ENCODE measurements at regions not wholly inside any gene's neighbourhood (a gene's known extent, or its start where the extent isn't known, plus 50 kb on each side); places are given as distances from the start of the nearest gene placed in this dataset.

DNA sequence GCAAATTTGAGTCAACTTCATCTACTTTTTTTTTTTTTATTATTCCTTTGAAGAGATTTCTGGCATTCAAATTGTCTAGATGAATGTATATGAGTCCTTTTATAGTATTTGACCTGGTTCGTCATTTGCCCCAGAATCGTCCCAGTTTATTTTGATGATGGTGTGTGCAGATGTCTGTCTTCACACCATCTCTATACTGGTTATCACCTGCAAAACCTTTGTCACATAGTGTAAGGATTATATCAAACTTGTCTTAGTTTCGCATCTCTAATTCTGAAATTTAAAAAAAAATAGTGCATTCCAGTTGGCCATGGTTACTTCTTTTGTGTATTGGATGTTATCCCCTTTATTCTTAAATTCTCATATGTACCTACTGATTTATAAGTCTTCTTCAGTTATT, 70.5 kb upstream of the CD99 start:
- H2AFZ ChIP-seq (ENCODE audit: low read depth, low read length) = no peak overlapping the region
- peaks cover 16% of the 10 kb centered on the region for H3K36me3 ChIP-seq (ENCODE audit: insufficient read depth, low read length)
- H3K4me1 ChIP-seq (ENCODE audit: insufficient read depth, low read length) = no peaks in the 10 kb centered on the region
- H3K27me3 ChIP-seq (ENCODE audit: insufficient read depth, low read length) = no peaks in the 10 kb centered on the region
- H3K9me3 ChIP-seq (ENCODE audit: low read length) = no peaks in the 10 kb centered on the region
- no peak overlapping the region for H3K4me3 ChIP-seq (ENCODE audit: low read length)

DNA sequence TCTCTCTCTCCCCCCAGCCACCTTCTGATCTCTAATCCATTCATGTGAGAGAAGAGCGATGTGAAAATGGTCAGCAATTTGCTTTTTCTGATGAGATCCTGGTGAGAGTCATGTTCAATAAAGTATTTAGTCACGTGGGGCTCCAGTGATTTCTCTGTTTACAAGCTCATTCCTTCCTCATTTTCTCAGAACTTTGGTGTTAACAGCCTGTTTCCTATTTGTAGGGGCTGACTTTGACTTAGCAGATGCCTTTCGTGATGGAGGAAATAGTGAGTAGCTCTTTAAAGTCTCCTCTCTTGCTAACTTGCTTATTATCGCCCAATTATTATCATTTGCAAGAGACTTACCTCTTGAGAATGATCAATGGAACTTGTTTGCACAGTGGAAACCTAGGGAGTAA, 72.6 kb upstream of the CD99 start:
- no peaks in the 10 kb centered on the region for H3K9me3 ChIP-seq (ENCODE audit: low read length)
- no peaks in the 10 kb centered on the region for H3K4me1 ChIP-seq (ENCODE audit: insufficient read depth, low read length)
- no peaks in the 10 kb centered on the region for H3K27me3 ChIP-seq (ENCODE audit: insufficient read depth, low read length)
- no peak overlapping the region for H2AFZ ChIP-seq (ENCODE audit: low read depth, low read length)
- H3K36me3 ChIP-seq (ENCODE audit: insufficient read depth, low read length) = peaks cover 16% of the 10 kb centered on the region
- H3K4me3 ChIP-seq (ENCODE audit: low read length) = no peak overlapping the region

DNA sequence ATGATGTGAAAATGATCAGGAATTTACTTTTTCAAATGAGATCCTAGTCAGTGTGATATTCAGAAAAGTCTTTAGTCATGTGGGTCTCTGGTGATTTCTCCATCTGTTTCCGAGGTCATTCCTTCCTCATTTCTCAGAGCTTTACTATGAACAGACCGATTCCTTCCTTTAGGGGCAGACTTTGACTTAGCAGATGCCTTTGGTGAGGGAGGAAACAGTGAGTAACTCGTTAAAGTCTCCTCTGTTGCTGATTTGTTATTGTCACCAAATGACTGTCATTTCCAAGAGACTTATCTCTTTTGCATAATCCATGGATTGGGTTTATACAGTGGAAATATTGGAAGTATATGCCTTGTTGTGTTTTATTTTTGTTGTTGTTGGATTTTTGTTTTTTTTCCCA, 76.2 kb upstream of the CD99 start:
- H3K4me1 ChIP-seq (ENCODE audit: insufficient read depth, low read length) = peaks cover 9% of the 10 kb centered on the region
- H2AFZ ChIP-seq (ENCODE audit: low read depth, low read length) = no peak overlapping the region
- H3K36me3 ChIP-seq (ENCODE audit: insufficient read depth, low read length) = peaks cover 16% of the 10 kb centered on the region
- H3K9me3 ChIP-seq (ENCODE audit: low read length) = no peaks in the 10 kb centered on the region
- H3K27me3 ChIP-seq (ENCODE audit: insufficient read depth, low read length) = no peaks in the 10 kb centered on the region
- no peak overlapping the region for H3K4me3 ChIP-seq (ENCODE audit: low read length)

DNA sequence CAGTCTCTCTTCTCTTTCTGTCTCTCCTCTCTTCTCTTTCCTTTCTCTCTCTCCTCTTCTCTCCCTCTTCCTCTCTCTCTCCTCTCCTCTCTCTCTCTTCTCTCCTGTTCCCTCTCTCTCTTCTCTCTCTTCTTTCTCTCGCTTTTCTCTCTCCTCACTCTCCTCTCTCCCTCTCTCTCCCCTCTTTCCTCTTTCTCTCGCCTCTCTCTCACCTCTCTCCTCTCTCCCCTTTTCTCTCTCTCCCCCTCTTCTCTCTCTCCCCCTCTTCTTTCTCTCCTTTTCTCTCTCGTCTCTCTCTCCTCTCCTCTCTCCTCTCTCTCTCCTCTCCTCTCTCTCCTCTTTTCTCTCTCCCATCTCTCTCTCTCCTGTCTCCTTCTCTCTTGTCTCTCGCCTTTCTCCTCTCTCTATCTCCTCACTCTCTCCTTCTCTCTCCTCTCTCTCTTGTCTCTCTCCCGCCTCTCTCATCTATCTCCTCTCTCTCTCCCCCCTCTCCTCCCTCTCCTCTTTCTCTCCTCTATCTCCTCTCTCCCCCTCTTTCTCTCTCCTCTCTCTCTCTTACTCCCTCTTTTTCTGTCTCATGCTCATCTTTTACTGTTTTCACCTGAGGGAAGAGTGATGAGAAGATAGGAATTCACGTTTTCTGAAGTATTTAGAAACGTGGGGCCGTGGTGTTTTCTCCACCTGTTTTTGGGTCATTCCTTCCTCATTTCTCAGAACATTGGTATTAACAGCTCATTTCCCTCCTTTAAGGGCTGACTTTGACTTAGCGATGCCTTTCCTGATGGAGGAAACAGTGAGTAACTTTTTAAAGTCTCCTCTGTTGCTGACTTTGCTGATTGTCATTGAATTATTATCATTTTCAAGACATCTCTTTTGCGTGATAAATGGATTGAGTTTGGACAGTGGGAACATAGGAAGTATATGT, 80.6 kb upstream of the CD99 start:
- peaks cover 4% of the 10 kb centered on the region for H3K36me3 ChIP-seq (ENCODE audit: insufficient read depth, low read length)
- H3K4me3 ChIP-seq (ENCODE audit: low read length) = peak overlapping the region; percentile 48
- no peaks in the 10 kb centered on the region for H3K9me3 ChIP-seq (ENCODE audit: low read length)
- H2AFZ ChIP-seq (ENCODE audit: low read depth, low read length) = no peak overlapping the region
- H3K27me3 ChIP-seq (ENCODE audit: insufficient read depth, low read length) = no peaks in the 10 kb centered on the region
- H3K4me1 ChIP-seq (ENCODE audit: insufficient read depth, low read length) = peaks cover 16% of the 10 kb centered on the region

DNA sequence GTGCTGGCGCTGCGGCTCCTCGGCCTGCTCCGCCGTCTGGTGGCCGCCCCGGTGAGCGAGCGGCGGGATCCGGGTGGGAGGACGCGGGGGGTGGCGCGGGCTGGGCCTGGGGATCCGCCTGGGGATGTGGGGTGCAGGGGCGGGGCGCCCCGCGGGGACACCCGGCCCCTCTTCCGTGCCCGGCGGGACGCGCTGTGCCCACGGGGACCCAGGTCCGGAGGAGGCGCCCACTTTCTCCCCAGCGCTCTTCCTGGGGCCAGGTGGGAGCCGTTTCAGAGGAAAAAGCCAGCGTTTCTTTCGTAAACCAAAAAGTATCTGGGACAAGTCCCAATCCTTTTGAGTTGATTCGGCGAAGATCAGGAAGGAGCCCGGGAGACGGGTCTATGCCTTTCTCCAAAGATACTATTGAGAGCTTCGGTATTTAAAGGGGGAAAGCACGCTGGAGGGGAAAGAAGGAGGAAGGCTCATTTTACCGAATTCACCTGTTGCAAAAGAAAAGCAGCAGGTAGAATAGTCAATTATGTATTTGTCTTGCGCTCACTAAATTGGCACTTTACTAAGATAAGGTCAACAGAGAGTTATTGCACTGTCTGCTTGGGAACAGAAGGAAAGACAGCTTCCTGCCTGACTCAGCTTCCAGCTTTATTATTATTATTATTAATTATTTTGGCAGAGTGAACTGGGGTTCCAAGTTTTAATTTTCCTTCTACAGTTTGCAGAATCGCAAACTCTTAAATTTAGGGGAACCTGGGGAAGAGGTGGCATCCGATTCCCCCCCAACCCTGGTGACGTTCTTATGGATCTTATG, 81.5 kb upstream of the CD99 start:
- no peaks in the 10 kb centered on the region for H3K27me3 ChIP-seq (ENCODE audit: insufficient read depth, low read length)
- peak overlapping the region; percentile 88 for H2AFZ ChIP-seq (ENCODE audit: low read depth, low read length)
- peaks cover 16% of the 10 kb centered on the region for H3K4me1 ChIP-seq (ENCODE audit: insufficient read depth, low read length)
- H3K9me3 ChIP-seq (ENCODE audit: low read length) = no peaks in the 10 kb centered on the region
- peak overlapping the region; percentile 48 for H3K4me3 ChIP-seq (ENCODE audit: low read length)
- peaks cover 4% of the 10 kb centered on the region for H3K36me3 ChIP-seq (ENCODE audit: insufficient read depth, low read length)

DNA sequence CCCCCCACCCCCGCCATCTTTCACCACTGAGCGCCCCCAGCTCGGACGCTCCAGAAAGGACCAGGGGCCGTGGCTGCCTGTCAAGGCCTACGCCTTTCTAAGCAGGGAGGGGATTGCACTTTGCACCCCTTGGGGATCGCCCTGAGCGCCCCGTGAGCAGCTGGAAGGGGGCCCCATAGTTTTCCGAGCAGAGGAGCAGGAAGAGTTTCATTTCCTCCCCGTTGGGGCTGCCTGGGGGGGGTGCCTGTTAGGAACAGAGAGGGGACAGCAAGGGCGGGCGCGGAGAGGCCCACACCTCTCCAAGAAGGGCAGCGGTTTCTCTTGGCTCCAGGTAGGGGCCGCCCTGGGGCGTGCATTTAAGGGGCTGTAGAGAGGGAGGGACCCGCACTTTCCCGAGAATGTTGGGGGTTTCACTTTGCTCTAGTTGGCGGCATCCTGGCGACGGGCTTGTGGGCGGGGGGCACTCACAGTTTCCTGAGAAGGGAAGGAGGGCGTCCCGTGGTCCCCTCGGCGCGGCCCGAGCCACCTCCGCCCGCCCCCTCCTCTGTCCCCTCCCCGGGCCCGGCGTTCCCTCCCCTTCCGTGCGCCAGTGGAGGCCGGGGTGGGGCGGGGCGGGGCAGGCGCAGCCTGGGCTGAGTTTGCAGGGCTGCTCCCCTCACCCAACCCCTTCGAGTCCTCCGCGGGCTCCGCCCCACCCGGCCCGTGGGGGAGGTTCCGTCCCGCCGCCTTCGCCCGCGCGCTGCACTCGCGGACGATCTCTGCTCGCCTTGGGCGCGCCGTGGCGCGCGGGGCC, 82.3 kb upstream of the CD99 start:
- H3K36me3 ChIP-seq (ENCODE audit: insufficient read depth, low read length) = peaks cover 4% of the 10 kb centered on the region
- peak overlapping the region; percentile 88 for H2AFZ ChIP-seq (ENCODE audit: low read depth, low read length)
- H3K27me3 ChIP-seq (ENCODE audit: insufficient read depth, low read length) = no peaks in the 10 kb centered on the region
- peak overlapping the region; percentile 48 for H3K4me3 ChIP-seq (ENCODE audit: low read length)
- H3K9me3 ChIP-seq (ENCODE audit: low read length) = no peaks in the 10 kb centered on the region
- peaks cover 16% of the 10 kb centered on the region for H3K4me1 ChIP-seq (ENCODE audit: insufficient read depth, low read length)

DNA sequence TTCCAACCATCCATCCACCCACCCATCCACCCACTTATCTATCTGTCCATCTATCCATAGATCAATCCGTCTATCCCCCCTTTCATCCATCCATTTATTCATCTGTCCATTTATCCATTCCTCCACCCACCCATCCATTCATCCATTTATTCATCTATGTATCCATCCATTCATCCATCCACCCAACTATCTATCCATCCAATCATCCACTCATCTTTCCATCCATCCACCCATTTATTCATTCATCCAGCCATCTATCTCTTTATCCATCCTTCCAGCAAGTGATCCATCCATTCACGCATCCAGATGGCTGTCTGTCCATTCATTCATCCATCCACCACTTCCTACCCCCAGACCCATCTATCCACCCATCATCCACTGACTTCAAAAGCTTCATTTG, 84.0 kb upstream of the CD99 start:
- no peaks in the 10 kb centered on the region for H3K36me3 ChIP-seq (ENCODE audit: insufficient read depth, low read length)
- peaks cover 3% of the 10 kb centered on the region for H3K9me3 ChIP-seq (ENCODE audit: low read length)
- H3K4me1 ChIP-seq (ENCODE audit: insufficient read depth, low read length) = peaks cover 16% of the 10 kb centered on the region
- H3K4me3 ChIP-seq (ENCODE audit: low read length) = no peak overlapping the region
- no peak overlapping the region for H2AFZ ChIP-seq (ENCODE audit: low read depth, low read length)
- H3K27me3 ChIP-seq (ENCODE audit: insufficient read depth, low read length) = no peaks in the 10 kb centered on the region

DNA sequence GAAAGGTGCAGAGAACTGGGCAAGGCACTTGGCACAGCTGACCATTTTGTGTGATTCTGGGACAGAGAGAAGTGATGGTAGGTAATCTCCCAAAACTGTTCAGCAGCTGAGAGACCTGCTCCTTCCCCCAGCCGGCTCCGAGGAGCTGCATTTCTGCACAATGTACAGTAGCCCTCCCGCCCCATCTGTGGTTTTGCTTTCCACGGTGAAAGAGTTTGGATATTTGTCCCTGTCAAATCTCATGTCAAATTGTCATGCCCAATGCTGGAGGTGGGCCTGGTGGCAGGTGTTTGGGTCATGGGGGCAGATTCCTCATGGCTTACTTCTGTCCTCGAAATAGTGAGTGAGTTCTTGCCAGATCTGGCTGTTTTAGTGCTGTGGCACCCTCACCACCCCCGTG, 90.5 kb upstream of the CD99 start:
- Histone ChIP-seq H3K36me3 (ENCODE audit: insufficient read depth, low read length) (no peaks in the 10 kb centered on the region), H2AFZ (ENCODE audit: low read depth, low read length) (no peak overlapping the region), H3K4me1 (ENCODE audit: insufficient read depth, low read length) (no peaks in the 10 kb centered on the region), H3K9me3 (ENCODE audit: low read length) (peaks cover 3% of the 10 kb centered on the region), H3K27me3 (ENCODE audit: insufficient read depth, low read length) (no peaks in the 10 kb centered on the region), H3K4me3 (ENCODE audit: low read length) (no peak overlapping the region)

DNA sequence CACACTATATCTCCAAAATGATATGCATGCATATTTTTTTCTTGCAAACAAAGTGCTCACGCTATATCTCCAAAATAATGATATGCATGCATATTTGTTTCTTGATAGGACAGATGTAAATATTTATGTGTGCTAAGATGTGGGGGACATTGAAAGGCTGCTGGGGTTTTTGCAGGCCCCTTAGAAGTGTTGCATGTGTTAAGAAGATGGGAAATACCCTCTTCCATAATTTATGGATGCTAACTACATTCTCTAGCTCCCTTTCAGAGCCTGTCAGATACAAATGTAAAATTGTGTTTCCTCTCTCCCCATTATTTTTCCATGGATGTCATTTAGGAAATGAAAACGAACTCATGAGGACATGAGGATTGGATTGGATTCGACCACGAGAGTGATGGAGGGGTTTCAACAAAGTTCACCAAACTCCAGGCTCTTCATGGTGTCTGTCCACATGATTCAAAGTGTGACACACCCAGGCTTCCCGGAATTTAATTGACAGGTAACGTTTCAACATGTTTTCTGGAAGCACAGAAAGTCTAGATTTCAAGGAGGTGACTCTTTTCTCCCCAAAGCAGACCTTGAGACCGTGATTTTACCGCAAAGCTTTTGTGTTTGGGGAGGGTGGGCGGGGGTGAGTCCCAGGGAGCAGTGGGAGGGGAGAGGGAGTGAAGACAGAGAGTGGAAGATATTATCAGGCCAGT, 94.4 kb upstream of the CD99 start:
- H3K36me3 ChIP-seq (ENCODE audit: insufficient read depth, low read length) = no peaks in the 10 kb centered on the region
- H3K4me3 ChIP-seq (ENCODE audit: low read length) = no peak overlapping the region
- no peaks in the 10 kb centered on the region for H3K9me3 ChIP-seq (ENCODE audit: low read length)
- H3K4me1 ChIP-seq (ENCODE audit: insufficient read depth, low read length) = no peaks in the 10 kb centered on the region
- no peak overlapping the region for H2AFZ ChIP-seq (ENCODE audit: low read depth, low read length)
- H3K27me3 ChIP-seq (ENCODE audit: insufficient read depth, low read length) = no peaks in the 10 kb centered on the region

DNA sequence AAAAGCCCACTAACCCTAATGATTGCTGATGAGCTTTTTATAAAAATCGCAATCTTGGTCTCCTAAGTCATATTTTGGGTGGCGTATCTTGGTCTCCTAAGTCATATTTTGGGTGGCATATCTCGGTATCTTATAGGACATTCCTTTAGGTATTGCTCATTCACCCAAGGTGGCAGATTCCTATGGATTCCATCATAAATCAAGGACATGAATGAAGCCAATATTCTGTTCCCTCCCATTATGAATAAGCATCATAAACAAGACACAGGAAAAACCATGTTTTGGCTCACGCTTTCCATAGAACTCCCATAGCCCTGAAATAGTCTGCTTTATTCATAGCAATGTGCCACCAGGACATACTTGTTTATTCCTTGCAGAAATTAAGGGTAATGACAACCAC, 95.0 kb upstream of the CD99 start:
- H3K4me1 ChIP-seq (ENCODE audit: insufficient read depth, low read length) = no peaks in the 10 kb centered on the region
- no peak overlapping the region for H2AFZ ChIP-seq (ENCODE audit: low read depth, low read length)
- H3K4me3 ChIP-seq (ENCODE audit: low read length) = no peak overlapping the region
- no peaks in the 10 kb centered on the region for H3K9me3 ChIP-seq (ENCODE audit: low read length)
- no peaks in the 10 kb centered on the region for H3K36me3 ChIP-seq (ENCODE audit: insufficient read depth, low read length)
- no peaks in the 10 kb centered on the region for H3K27me3 ChIP-seq (ENCODE audit: insufficient read depth, low read length)

DNA sequence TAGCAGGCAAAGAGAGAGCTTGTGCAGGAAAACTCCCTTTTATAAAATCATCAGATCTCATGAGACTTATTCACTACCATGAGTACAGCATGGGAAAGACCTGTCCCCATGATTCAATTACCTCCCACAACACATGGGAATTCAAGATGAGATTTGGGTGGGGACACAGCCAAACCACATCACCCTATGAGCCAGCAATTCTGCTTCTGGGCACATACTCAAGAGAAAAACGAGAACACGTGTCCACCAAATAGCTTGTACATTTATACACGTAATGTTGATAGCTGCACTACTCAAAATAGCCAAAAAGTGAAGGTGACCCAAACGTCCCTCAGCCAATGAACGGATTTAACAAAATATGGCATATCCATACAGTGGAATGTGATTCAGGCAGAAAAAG, 94.5 kb upstream of the DHRSX start:
- no peak overlapping the region for H3K4me3 ChIP-seq (ENCODE audit: low read length)
- no peaks in the 10 kb centered on the region for H3K36me3 ChIP-seq (ENCODE audit: insufficient read depth, low read length)
- H3K9me3 ChIP-seq (ENCODE audit: low read length) = no peaks in the 10 kb centered on the region
- no peak overlapping the region for H2AFZ ChIP-seq (ENCODE audit: low read depth, low read length)
- no peaks in the 10 kb centered on the region for H3K4me1 ChIP-seq (ENCODE audit: insufficient read depth, low read length)
- H3K27me3 ChIP-seq (ENCODE audit: insufficient read depth, low read length) = no peaks in the 10 kb centered on the region

DNA sequence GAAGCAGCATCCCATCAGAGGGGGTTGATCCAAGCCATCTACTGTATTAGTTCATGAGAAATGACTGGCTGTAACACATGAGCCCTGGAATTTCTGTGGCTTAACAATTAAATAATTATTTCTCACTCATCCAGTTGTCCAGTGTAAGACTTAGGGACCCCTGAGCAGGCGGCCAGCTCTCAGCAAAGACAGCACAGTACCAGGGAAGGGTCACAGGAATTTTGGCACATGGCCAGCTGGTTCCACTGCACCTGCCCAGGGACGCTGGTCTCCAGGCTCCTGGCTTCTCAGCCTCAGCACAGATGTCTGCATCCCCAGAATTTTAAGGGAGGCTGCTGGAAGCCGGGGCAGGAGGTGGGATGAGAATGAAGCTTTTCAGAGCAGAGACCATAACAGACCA, 93.7 kb upstream of the DHRSX start:
- Histone ChIP-seq H3K4me3 (ENCODE audit: low read length) (no peak overlapping the region), H3K27me3 (ENCODE audit: insufficient read depth, low read length) (no peaks in the 10 kb centered on the region), H2AFZ (ENCODE audit: low read depth, low read length) (no peak overlapping the region), H3K4me1 (ENCODE audit: insufficient read depth, low read length) (no peaks in the 10 kb centered on the region), H3K9me3 (ENCODE audit: low read length) (no peaks in the 10 kb centered on the region), H3K36me3 (ENCODE audit: insufficient read depth, low read length) (no peaks in the 10 kb centered on the region)

Data from neuron (in vitro differentiated cells).